T-helper 2 cell (primary cell): ENCODE measurements at regions not wholly inside any gene's neighbourhood (a gene's known extent, or its start where the extent isn't known, plus 50 kb on each side); places are given as distances from the start of the nearest gene placed in this dataset.
"Not testable (repeated sequence)": the region's sequence is repeated elsewhere in the genome, so short reads cannot be mapped to it uniquely, and the experiment has no call there.

Experiments
- DNase-seq, 5 experiments: peaks; one replicate each; pipeline versions ENCODE4 v3.0.0 to v3.0.0-alpha.2; 2012 to 2022

DNA sequence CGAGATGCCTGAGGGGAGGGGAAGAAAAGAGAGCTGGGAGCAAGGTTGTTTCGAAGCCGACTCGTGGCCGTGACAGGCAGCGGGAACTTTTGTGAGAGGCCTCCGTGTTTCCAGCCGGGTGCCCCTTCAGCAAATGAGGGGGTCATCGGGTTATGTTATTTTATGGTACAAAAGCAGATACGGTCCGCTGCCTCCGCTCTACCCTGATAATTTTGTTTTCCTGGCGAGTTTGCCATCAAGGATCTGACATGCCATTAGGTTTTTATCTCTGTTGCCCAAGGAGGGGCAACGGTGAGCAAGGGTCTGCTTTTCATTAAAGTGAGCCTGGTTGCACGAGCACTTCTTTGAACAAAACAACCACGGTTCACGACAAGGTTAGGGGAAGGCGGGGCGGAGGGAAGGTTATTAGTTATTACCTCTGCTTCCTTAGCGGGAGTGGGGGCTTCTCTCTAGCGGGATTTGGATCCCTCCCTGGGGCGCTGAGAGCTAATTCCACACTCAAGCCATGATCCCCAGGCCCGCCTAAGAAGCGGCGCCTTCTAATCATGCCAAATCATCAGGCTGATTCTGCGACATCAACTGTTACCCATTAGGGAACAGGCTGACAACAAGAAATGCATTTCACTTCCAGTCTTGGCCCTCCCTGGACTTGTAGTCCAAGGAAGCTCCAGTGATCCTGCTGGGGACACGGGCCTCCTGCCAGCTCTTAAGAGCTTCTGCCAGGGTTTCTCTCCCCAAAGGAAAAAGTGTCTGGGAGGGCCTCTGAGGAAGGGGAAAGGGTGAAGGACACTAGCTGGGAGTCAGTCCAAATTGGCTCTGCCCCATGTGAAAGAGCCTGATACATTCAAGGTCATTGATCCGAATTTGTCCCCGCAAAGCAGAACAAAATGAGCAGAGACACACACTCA is 617.7 kb downstream of the MID1IP1 start:
- no peak for DNase-seq

DNA sequence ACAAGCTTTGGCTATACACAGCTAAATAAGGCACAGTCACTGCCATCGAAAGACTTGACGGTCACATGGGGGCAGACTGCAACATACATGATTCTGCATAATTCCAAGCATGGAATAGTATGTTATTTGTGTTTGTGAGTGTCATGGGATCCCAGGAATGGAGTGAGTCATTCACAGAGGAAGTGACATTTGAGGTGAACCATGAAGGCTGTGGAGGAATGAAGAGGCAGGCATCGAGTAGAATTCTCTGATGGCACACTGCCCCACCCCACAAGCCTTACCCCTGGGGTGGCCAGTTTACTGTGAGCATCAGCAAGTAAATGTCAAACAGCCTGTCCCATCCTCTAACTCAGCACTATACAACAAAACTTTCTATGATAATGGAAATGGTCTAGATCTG is 619.7 kb downstream of the MID1IP1 start:
- no peak for DNase-seq

DNA sequence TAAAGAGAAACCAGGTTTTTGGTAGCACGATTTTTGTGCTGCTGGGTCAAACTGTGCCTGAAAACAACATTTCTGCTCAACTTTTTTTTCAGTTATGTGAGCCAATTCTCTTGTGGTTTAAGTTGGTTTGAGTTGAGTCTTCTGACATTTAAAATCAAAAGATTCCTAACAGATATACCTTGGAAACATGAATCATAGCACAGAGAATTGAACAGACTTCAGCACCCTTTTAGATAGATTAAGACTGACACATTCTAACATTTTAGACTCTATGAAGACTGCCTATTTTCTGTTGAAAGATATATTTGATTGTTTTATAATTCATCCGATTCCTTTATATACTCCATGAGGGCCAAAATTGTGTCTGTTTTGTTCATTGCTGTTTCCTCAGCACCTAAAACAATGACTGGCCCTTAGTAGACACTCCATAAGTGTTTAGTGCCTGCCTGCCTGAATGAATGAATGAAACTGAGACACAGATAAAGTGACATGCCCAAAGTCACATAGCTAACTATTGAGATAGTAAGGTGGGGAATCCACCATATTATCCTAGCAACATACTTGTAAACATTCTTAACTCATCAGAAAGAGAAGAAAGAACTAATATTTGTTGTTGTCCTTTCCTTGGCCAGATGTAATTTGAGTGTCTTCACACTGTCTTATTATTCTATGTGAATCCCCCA is 624.0 kb downstream of the MID1IP1 start:
- DNase-seq, result peak in 1 of 5 experiments; percentile 23

DNA sequence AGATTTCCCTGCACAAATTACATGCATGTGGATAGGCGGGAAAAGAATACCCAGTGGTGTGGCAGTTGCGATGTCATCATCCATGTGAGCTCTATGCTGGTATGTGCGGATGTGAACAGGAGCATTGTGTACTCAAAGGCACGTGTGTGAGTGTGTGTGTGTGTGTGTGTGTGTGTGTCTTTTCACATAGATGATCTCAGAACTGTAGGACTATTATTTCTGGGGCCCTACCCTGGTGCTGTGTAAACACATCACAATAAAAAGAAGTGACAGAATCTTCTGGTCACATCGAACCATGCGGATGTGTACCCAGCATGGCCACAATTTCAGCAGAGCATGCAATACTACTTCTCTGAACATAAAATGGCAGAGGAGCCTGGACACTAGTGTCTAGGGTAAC is 624.8 kb downstream of the MID1IP1 start:
- no peak for DNase-seq

DNA sequence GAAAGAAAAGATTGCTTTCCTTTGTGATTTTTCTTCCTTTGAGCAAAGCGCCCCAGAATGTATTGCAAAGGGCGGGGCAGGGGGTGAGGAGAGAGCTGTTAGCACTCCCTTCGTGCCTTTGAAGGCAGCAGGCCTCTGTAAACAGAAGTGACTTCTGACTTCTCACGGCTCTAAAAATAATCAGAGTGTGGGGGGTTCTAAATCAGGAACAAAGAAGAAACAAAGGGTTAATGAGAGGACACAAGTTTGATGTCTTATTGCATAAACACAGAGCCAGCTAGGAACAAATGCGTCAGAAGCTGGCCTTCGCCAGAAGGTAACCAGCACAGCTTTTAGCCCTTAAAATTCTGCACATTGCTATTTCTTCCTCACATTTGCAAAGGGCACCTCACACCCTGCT is 626.2 kb downstream of the MID1IP1 start:
- DNase-seq, result no peak

DNA sequence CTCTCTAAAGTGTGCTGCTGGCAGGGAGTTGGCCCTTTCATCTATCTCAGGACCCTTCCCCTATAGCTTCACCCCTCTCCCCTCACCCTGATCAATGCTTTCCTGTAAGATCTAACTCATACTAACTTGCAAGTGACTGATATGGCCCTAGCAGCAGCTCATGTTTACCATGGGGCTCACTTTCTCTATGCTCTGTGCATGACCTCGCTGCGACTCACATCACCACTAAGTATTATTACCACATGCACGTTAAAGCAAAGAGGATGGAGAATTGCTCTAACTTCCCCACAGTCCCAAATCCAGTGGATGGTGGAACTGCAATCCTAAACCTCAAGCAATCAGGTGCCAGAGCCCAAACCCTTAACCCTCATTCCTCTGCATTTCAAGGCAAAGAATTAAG is 626.6 kb downstream of the MID1IP1 start:
- peak in 1 of 5 experiments; percentile 29 for DNase-seq

DNA sequence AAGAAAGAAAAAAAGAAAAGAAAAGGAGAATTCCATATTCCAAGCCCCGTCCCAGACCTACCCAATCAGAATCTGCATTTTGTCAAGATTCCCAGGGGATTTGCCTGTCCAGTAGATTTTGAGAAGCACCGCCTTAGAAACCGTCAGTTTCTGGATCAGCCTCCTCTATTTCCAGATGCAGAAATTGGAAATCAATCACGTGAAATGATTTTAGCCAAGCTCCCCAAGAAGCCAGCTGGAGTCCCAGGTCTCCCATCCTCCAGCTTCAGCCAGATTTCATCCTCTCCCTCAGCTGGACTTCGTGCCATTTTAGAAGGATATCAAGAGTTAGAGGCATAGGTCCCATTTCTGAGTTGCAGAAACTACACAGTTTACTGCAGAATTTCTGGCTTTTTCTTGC is 629.3 kb downstream of the MID1IP1 start:
- DNase-seq, result no peak

DNA sequence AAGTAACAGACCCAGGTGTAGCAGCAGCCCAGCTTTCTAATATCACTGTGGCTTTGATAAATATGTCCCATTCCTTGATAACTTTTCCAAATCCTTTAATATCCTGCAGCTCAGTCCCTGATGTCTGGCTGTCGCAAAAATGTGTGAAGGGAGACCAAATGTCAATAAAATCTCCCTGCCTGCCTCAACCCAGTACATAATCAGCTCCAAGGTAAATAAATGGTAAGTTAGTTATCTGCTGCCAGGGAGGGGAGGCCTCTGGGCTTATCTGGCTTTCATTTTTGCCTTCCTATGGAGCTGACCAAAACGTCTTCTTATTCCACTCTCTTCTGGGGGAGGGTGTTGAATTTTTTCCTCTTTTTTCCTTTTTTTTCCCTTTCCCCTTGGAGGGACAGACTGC is 630.6 kb downstream of the MID1IP1 start:
- no peak for DNase-seq

DNA sequence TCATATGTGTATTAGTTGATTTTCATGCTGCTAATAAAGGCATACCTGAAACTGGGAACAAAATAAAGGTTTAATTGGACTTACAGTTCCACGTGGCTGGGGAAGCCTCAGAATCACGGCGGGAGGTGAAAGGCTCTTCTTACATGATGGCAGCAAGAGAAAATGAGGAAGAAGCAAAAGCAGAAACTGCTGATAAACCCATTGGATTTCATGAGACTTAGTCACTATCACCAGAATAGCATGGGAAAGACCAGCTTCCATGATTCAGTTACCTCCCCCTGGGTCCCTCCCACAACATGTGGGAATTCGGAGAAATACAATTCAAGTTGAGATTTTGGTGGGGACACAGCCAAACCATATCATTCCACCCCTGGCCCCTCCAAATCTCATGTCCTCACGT is 633.4 kb downstream of the MID1IP1 start:
- not testable (repeated sequence) for DNase-seq

DNA sequence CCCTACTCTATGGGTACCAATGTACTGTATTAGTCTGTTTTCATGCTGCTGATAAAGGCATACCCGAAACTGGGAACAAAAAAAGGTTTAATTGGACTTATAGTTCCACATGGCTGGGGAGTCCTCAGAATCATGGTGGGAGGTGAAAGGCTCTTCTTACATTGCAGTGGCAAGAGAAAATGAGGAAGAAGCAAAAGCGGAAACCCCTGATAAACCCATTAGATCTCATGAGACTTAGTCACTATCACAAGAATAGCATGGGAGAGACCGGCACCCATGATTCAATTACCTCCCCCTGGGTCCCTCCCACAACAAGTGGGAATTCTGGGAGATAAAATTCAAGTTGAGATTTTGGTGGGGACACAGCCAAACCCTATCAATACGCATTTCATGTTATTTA is 635.3 kb downstream of the MID1IP1 start:
- not testable (repeated sequence) for DNase-seq

DNA sequence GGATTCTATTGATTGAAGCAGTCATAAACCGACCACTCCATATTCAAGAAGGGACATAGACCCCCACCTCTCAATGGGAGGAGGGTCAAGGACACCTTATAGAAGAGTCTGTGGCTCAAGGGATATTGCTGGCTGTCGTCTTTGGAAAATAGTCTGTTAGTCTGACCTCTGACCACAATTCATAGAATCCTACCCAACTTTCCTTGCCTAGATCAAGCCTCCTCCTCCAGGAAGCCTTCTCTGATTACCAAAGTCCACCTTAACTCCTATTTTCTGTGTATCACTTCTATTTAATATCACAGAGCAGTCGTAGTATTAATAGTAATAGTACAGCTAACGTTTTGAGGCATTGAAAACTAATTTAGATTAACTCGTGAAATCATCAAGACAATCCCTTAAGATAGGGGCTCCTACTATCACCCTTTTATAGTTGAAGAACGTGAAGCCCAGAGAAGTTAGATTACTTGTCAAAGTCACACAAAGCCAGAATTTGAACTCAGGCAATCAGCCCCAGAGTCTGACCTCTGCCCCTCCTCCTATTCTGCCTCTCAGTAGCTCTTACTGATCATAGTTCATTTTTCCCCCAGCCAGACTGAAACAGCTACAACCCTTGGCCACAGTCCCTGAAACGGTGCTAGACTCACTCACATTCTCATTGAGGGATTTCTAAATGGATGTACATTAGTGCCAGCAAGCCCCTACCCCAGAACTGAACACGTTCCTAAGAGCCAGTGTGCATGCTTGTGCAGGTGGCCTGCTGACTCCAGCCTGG is 636.6 kb downstream of the MID1IP1 start:
- no peak for DNase-seq

DNA sequence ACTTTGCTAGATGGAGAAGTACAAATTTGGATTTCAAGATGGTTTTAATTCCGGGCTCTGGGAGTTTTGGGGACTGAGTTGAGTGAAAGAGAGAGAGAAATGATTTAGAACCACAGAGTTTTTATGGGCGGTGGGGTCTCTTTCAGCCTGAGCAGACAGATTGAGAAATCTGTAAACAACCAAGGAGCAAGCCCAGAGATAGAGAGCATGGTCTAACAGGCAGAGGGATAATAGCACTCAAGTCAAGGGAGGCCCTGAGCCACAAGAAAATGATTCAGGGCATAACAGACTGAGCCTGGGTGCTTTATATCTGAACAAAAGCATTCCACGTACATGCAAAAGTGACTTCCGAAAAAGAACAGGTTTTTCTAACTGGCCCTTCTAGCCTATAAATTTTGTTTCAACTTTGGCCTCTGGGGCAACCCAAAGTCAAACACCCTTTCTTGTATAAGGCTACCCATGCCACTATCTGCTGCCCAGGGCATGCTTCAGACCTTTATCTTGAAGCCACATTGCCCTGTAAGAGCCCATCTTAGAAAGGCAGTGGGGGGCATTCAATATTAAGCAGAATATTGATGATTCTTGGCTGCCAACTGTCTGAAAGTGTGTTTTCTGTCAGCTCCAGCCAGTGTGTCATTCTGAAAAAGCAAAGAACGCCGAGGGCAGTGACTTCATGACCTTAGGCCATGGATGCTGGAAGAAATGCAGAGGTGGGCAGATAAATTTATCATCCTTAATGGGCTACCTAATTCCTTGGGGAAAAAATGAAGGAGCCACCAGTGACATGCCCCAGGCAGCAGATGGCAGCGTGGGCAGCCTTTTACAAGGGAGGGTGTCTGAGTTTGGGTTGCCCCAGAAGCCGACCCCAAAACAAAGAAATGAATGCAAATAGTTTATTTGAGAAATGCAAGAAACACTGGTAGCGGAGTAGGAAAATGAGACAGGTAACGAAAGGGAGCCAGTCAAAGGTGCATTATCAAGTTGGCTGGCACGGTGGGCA is 637.6 kb downstream of the MID1IP1 start:
- no peak for DNase-seq

DNA sequence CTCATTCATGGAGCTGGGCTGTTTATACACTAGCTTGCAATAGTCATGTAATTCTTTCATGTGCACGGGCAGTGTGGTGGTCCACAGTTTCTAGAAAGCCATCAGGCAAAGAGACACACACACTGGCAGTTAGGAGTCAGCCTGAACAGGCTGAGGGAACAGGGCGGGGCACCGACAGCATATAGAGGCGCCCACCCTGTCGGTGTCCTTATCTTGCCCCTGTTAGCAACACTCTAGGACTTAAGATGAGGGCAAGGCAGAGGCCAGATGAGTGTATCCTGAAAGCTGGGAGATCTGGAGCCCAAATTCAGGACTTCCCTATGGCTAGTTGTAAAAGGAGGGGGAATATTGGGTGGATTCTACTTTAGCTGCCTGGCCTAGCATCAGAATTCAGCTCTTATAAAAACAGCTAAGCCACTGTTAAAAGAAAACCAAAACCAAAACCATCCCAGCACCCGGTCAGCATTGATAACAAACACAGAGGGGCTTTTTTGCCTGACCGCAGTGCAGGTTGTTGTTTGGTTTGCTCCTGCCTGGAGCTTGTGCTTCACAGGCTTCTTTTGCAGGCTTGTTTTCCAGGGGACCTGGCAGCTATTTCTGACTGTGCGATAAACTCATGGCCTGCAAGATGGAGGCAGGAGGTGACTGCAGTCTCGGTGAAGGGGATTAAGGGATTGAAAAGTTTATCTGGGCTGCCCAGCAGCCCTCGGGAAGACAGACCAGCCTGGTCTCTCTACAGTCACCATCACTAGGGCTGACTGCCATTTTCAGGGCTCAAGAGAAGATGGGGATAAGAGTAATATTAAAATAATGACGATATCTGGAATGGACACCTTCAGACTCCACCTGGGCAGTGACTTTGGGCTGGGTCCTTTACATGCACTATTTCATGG is 638.9 kb downstream of the MID1IP1 start:
- peak in 1 of 5 experiments; percentile 56 for DNase-seq

DNA sequence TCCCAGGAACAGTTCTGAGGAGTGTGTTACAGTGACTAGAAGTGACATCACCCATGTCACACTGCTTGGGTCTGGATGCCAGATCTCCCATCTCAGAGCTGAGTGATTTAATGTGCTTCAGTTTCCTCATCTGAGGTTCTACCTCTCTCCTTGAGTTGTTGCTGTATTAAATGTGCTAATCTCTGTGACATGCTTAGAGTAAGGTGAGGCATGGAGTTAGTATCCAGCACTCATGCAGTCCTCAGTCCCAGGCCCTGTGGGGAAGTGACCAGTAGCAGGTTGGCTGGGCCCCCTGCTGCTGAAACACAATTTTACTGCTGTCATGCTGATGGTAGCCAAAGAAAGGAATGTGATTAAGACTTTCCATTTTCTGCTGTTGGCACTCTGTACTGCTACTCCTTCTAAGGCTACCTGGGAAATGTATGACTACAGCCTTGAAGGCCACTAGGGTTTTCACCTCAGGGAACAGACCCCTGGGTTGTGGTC is 639.6 kb downstream of the MID1IP1 start:
- peak in 1 of 5 experiments; percentile 38 for DNase-seq

DNA sequence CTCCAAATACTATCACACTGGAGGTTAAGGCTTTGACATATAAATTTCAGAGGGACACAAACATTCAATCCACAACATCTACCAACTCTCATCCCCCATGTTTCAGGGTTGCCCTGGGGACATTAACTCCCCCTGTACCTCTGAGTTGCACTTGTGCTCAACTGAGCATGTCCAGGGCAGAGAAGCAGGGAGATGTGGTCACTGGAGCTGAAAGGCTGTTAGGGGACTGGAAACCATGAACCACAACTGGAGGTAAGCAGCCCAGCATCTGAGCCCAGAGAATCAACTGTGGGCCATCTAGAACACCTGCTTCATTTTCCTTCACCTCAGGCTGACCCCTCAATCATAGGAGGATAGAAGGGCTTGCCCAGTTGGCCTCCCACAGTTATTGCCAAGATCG is 641.1 kb downstream of the MID1IP1 start:
- no peak for DNase-seq

DNA sequence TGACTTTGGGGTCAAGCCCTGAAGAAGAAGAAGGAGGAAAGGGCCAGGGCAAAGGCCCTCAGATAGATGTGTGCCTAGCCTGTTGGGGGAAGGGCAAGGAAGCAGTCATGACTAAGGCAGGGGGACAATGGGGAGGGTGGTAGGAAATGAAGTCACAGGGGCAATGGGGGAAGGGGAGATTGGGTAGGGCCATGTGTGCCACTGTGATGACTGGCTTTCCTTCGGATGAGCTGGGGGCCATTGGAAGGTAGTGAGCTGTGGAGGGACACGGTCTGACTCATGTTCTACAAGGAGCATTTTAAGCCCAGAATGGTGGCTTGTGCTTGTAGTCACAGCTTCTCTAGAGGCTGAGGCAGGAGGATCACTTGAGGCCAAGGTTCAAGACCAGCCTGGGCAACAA is 642.0 kb downstream of the MID1IP1 start:
- DNase-seq, result no peak

DNA sequence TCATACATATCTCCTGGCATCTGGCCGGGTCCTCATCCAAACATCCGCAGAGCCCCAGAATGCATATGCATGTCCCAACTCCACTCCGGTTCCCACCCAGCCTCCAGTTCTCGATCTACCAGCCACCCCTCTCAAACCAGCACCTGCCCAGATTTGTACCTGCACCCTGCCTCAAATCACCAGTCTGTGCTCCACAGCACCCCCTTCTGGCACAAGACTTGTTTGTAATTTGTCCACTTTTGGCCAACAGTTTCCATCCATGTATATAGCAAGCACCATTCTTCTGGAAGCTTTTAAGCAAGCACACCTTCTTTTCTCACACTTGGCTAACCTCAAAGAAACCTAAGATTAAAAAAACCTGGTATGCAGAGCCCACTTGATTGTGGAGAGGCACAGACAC is 644.1 kb downstream of the MID1IP1 start:
- peak in 3 of 5 experiments; percentile 13 to 20 (median 19) for DNase-seq

DNA sequence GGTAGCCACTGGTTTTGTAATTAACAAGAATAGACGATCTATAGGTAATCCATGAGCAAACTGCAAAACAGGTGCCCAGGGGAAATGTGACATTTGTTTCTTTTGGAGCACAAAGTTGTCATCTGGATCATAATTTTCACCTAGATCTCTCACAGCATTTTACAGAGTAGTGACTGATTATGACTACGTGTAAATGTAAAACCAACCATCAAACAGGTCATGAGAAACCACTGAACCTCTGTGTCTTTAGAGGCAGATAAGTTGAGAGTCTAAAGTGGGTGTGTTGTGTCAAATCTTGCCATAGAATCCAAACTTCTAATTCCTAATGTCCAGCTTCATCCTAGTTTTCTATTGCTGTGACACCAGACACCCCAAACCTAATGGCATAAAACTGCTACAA is 648.1 kb downstream of the MID1IP1 start:
- no peak for DNase-seq

DNA sequence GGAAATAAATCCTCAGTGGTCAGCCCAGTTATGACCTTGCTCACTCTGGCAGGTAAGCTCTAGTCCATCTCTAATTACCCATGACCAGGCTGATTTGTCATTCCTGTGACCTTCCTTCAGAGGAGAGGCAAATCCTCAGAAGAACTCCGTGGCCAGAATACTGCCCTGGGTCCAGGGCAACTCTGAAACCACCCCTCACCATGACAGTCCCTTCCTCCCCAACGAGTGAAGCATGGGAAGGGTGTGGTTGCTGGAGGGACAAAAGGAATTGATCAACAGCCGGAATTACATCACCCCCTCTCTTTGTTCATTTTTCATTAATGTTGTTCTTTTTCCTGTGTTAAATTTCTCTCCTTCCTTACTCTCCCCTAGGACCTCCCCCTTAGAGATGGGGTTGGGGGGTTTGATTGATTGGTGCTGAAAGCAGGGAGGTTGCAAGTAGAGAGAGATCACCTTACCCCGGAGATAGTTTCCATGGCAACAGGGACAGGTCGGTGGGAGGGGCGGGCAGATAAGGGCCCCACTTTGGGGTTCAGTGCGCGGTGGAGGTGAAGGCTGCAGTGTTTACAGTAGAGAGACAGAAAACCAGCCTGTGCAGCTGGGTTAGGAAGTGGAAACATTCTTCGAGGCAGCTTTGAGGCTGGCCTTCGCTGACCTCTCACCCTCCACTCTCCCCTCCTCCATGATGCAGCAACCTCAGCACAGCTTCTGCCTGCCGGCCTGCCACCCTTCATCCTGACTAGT is 647.4 kb downstream of the BCOR start:
- peak in 1 of 5 experiments; percentile 30 for DNase-seq

DNA sequence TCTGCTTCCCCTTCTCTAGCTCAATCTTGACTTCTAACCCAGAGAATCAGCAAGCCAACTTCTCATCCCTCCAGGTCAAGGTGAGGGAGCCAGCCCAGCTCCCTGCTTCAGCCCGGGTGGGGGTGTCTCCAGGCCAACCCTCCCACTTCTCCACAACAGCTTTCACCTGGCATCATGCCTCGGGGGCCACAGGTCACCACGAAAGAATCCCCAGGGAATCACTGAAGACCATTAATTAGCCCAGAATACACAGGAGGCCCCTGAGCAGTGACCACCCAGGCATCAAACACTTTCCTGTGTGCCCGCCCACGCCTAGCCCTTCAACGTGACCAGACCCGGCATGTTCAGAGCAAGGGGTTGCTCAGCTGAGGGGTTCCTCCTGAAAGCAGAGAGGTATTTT is 646.7 kb downstream of the BCOR start:
- no peak for DNase-seq
